Panc1 (cell line): ENCODE measurements at regions not wholly inside any gene's neighbourhood (a gene's known extent, or its start where the extent isn't known, plus 50 kb on each side); places are given as distances from the start of the nearest gene placed in this dataset.

ENCODE experiments used
- ATAC-seq: fragments of 200-7000 bp; cut with Tn5 transposase; 2 replicates; pipeline ENCODE4 v1.9.1; 2020; ENCODE audit warnings: mild to moderate bottlenecking, moderate library complexity
- BruUV-seq: library from RNA; stranded (reverse); fragments of 400-500 nt; replicated peaks from 2 replicates; lab custom pipeline; 2021; lab: Mats Ljungman, UMichigan
- CTCF ChIA-PET: fragments of 300-600 bp; sonication (Branson Sonifier 250); formaldehyde crosslinking; loops from one replicate; lab custom pipeline; 2022; ENCODE audit warnings: antibody characterized with exemption; lab: Charles Lee
- POLR2A ChIA-PET: fragments of 300-600 bp; sonication (Branson Sonifier 250); formaldehyde crosslinking; loops from one replicate; lab custom pipeline; 2022; ENCODE audit warnings: antibody characterized with exemption; lab: Charles Lee
- DNase-seq: peaks from one replicate; pipeline ENCODE4 v3.0.0-alpha.2; 2010; ENCODE audit warnings: low read depth, low spot score
- H3K27ac ChIP-seq: 2 replicates; pipeline ENCODE4 v1.5.1; 2011; ENCODE audit warnings: mild to moderate bottlenecking, low read length, inconsistent platforms
- H3K27me3 ChIP-seq: fragments of 200-500 bp; sonication (Bioruptor generic); 2 replicates; pipeline ENCODE4 v1.6.0; 2014; ENCODE audit warnings: low read length, inconsistent platforms; ENCODE audit not compliant: control insufficient read depth, insufficient read depth
- H3K36me3 ChIP-seq: fragments of 200-500 bp; sonication (Bioruptor generic); 2 replicates; pipeline ENCODE4 v1.5.1; 2014; ENCODE audit warnings: inconsistent platforms, mild to moderate bottlenecking, low read length, moderate library complexity; ENCODE audit not compliant: control insufficient read depth, insufficient read depth
- H3K4me1 ChIP-seq: 2 replicates; pipeline ENCODE4 v1.5.1; 2011; ENCODE audit warnings: inconsistent platforms, mild to moderate bottlenecking, low read length, moderate library complexity; ENCODE audit not compliant: control insufficient read depth, insufficient read depth
- H3K4me3 ChIP-seq, 2 experiments: 2 replicates each; pipeline ENCODE4 v1.5.1; 2011 to 2012; ENCODE audit warnings: low read depth in 2 of 2, low read length in 2 of 2, mild to moderate bottlenecking in 2 of 2, inconsistent platforms in 1 of 2, moderate library complexity in 1 of 2
- H3K9me3 ChIP-seq: fragments of 200-500 bp; sonication (Bioruptor generic); 2 replicates; pipeline ENCODE4 v1.5.1; 2014; ENCODE audit warnings: low read depth, mild to moderate bottlenecking, inconsistent platforms, low read length, moderate library complexity; ENCODE audit not compliant: control insufficient read depth, insufficient read depth
- POLR2AphosphoS5 ChIP-seq: IDR thresholded peaks from 2 replicates; pipeline ENCODE4 v1.6.1; 2012; ENCODE audit warnings: mild to moderate bottlenecking, low read depth, low read length, moderate library complexity
- REST ChIP-seq, 2 experiments: IDR thresholded peaks; 2 replicates each; pipeline ENCODE4 v1.6.1; 2011 to 2012; ENCODE audit warnings: low read depth in 2 of 2, control low read depth in 1 of 2, low read length in 1 of 2, mild to moderate bottlenecking in 1 of 2, moderate library complexity in 1 of 2; ENCODE audit not compliant: insufficient read depth in 1 of 2
- SIN3A ChIP-seq: IDR thresholded peaks from 2 replicates; pipeline ENCODE4 v1.6.1; 2012; ENCODE audit warnings: low read depth, mild to moderate bottlenecking, low read length, moderate library complexity, borderline replicate concordance; ENCODE audit not compliant: insufficient read depth
- TCF7L2 ChIP-seq: IDR thresholded peaks from 2 replicates; pipeline ENCODE4 v1.6.1; 2011; ENCODE audit warnings: mild to moderate bottlenecking, low read depth, low read length, inconsistent platforms
- in situ Hi-C: cut with HindIII; loops from 2 replicates; pipeline ENCODE4 v1.10.0; 2016; ENCODE audit warnings: low sequenced_read_pairs, low pct_unique_long_range_greater_than_20kb
- intact Hi-C: fragments of 100-400 bp; cut with micrococcal nuclease; formaldehyde crosslinking; loops from one replicate; pipeline ENCODE4 v1.10.0; 2022; ENCODE audit not compliant: unreplicated experiment
- TF ChIP-seq, protein P1 (sequence below): fragments of 450-650 bp; IDR thresholded peaks from 2 replicates; pipeline ENCODE4 v1.5.1; 2017; ENCODE audit warnings: mild to moderate bottlenecking

GRCh38 chr10:78365694-78366093 lies 332.0 kb downstream of the RPS24 start:
- intact Hi-C loops (no loop called here), in situ Hi-C loops (no loop called here)
- no peaks in the 10 kb centered on the region for H3K4me1 ChIP-seq
- BruUV-seq = no TSS peak
- ATAC-seq (no peak), DNase-seq (no peak)
- no peak overlapping the region for H3K4me3 ChIP-seq
- H3K9me3 ChIP-seq = no peaks in the 10 kb centered on the region
- no peaks in the 10 kb centered on the region for H3K36me3 ChIP-seq
- no peak overlapping the region for H3K27ac ChIP-seq
- ChIA-PET CTCF (no interaction called here), POLR2A (no interaction called here)
- H3K27me3 ChIP-seq = peaks cover 20% of the 10 kb centered on the region
- TF ChIP-seq SIN3A = no peak
- TF ChIP-seq, protein P1, sequence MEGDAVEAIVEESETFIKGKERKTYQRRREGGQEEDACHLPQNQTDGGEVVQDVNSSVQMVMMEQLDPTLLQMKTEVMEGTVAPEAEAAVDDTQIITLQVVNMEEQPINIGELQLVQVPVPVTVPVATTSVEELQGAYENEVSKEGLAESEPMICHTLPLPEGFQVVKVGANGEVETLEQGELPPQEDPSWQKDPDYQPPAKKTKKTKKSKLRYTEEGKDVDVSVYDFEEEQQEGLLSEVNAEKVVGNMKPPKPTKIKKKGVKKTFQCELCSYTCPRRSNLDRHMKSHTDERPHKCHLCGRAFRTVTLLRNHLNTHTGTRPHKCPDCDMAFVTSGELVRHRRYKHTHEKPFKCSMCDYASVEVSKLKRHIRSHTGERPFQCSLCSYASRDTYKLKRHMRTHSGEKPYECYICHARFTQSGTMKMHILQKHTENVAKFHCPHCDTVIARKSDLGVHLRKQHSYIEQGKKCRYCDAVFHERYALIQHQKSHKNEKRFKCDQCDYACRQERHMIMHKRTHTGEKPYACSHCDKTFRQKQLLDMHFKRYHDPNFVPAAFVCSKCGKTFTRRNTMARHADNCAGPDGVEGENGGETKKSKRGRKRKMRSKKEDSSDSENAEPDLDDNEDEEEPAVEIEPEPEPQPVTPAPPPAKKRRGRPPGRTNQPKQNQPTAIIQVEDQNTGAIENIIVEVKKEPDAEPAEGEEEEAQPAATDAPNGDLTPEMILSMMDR = no peak
- TF ChIP-seq POLR2AphosphoS5 = no peak
- TF ChIP-seq REST (IDR thresholded peaks at IDR 0.05; ENCODE audit: insufficient read depth in 1 of 2, low read depth in 2 of 2, low read length in 1 of 2) = no peak
- TF ChIP-seq TCF7L2 = no peak

DNA sequence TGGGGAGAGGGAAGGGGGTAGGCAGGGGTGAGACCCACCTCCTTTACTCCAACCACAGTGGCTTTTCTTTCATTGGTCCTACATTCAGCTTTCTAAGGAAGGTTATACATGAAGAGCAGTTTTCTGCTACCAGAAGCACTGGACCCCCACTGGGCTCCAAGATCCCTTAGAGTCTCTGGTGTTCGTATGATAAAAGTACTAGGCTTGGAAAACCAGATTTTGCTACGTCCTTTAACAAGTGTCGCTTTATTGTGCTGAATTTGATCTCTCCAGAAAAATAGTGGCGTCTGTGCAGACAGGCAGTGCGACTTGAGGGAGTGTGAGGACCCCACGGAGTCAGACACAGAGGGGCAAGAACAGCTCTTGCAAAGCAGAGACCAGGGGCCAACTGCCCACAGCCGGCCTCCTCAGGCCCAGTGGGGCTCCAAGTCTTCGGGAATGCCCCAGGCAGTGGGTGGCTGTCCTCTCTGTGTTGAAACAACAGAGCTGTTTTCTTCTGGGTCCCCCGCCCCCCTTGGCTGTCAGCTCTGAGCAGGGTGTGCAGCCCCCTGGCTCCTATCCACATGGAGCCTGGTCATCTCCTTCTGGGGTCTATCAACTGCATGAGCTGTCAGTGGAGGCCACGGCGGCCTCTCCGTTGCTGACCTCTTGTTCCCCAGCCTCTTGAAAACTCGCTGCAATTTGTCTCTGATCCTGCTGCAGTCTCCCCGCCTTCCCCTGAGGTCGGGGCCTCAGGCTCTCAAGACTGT lies 333.2 kb downstream of the RPS24 start:
- H3K36me3 ChIP-seq = no peaks in the 10 kb centered on the region
- no peaks in the 10 kb centered on the region for H3K9me3 ChIP-seq
- H3K27ac ChIP-seq = no peak overlapping the region
- no TSS peak for BruUV-seq
- in situ Hi-C loops (no loop called here), intact Hi-C loops (no loop called here)
- ATAC-seq (no peak), DNase-seq (no peak)
- TF ChIP-seq TCF7L2 (no peak), REST (IDR thresholded peaks at IDR 0.05; ENCODE audit: insufficient read depth in 1 of 2, low read depth in 2 of 2, low read length in 1 of 2) (no peak), POLR2AphosphoS5 (no peak), SIN3A (no peak)
- TF ChIP-seq, protein P1 = no peak
- peaks cover 26% of the 10 kb centered on the region for H3K27me3 ChIP-seq
- no peaks in the 10 kb centered on the region for H3K4me1 ChIP-seq
- H3K4me3 ChIP-seq = no peak overlapping the region
- ChIA-PET POLR2A (no interaction called here), CTCF (no interaction called here)
